ENCODE measurements at regions not wholly inside any gene's neighbourhood (a gene's known extent, or its start where the extent isn't known, plus 50 kb on each side); places are given as distances from the start of the nearest gene placed in this dataset.

DNA sequence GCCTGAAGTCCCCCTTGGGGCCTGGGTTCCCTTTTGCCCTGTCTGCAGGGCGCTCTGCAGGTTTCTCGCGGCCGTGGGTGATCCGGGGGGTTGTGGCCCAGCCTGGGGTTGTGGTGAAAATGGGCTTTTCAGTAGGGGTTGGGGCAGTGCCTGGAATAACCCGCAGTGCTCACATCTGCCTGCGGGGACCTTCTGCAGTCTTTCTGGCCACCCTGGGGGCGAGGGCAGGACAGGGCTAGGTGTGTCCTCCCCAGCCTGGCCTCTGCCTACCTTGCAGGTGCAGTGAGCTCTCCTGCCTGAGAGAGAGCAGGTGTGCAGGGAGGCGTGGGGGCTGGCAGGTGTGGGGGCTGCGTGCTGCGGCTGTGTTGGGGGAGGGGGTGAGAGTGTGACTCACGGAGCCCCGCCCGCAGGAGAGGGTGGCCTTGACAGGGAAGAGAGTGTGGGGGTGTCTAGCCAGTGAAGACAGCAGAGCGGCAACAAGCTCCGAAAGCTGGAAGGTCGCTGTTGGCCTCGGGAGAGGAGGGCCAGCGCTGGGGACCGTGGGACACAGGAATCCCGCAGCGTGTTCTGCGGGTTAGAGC lies 131.4 kb downstream of the MRPL36 start:
- Histone ChIP-seq H3K4me1 (peaks cover 18% of the 10 kb centered on the region), H3K9me3 (no peaks in the 10 kb centered on the region), H3K4me3 (peak overlapping the region in 1 of 2 donors; percentile 41), H3K27me3 (no peaks in the 10 kb centered on the region), H3K27ac (no peak overlapping the region), H3K36me3 (no peaks in the 10 kb centered on the region)
- TF ChIP-seq, protein P1, sequence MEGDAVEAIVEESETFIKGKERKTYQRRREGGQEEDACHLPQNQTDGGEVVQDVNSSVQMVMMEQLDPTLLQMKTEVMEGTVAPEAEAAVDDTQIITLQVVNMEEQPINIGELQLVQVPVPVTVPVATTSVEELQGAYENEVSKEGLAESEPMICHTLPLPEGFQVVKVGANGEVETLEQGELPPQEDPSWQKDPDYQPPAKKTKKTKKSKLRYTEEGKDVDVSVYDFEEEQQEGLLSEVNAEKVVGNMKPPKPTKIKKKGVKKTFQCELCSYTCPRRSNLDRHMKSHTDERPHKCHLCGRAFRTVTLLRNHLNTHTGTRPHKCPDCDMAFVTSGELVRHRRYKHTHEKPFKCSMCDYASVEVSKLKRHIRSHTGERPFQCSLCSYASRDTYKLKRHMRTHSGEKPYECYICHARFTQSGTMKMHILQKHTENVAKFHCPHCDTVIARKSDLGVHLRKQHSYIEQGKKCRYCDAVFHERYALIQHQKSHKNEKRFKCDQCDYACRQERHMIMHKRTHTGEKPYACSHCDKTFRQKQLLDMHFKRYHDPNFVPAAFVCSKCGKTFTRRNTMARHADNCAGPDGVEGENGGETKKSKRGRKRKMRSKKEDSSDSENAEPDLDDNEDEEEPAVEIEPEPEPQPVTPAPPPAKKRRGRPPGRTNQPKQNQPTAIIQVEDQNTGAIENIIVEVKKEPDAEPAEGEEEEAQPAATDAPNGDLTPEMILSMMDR (IDR thresholded peaks at IDR 0.05) = no peak
- TF ChIP-seq POLR2A (IDR thresholded peaks at IDR 0.05) = no peak
- TF ChIP-seq POLR2AphosphoS5 (IDR thresholded peaks at IDR 0.05; ENCODE audit: insufficient read depth in 1 of 2, low read depth in 1 of 2) = no peak
- DNase-seq (ENCODE audit: extremely low spot score in 2 of 2) = peak in 1 of 2 donors; percentile 75
- intact Hi-C loops (cut with DNase I) = no loop called here

DNA sequence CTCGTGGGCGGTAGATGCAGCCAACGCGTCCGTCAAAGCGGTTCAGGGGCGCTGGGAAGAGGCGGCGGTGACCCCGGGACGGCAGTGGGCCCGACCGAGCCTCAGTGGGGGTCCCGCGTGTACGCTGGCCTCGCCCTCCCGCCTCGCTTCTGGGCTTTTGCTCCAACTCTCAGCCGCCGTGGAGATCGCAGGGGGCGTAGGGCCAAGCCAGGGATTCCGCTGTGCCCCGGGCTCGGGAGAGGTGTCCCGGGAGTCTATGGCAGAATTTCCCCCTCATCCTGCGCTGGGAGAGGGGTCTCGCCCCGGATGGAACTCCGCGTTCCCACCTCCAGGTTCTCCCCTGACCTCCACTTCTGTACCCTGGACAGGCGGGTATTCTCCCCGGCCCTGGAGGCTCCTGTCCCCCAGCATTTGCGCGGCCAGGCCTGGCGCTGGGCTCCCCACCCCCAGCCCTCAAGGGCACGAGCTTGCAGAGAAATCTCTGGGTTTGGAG lies 131.9 kb downstream of the MRPL36 start:
- no peak overlapping the region for H3K27ac ChIP-seq
- no peak for DNase-seq (ENCODE audit: extremely low spot score in 2 of 2)
- intact Hi-C loops (cut with DNase I) = no loop called here
- H3K4me3 ChIP-seq = peak overlapping the region; percentile 25 to 41
- H3K36me3 ChIP-seq = no peaks in the 10 kb centered on the region
- no peaks in the 10 kb centered on the region for H3K9me3 ChIP-seq
- peaks cover 18% of the 10 kb centered on the region for H3K4me1 ChIP-seq
- TF ChIP-seq POLR2AphosphoS5 (IDR thresholded peaks at IDR 0.05; ENCODE audit: insufficient read depth in 1 of 2, low read depth in 1 of 2) = no peak
- TF ChIP-seq, protein P1 (IDR thresholded peaks at IDR 0.05) = no peak
- no peak for TF ChIP-seq POLR2A (IDR thresholded peaks at IDR 0.05)
- no peaks in the 10 kb centered on the region for H3K27me3 ChIP-seq

DNA sequence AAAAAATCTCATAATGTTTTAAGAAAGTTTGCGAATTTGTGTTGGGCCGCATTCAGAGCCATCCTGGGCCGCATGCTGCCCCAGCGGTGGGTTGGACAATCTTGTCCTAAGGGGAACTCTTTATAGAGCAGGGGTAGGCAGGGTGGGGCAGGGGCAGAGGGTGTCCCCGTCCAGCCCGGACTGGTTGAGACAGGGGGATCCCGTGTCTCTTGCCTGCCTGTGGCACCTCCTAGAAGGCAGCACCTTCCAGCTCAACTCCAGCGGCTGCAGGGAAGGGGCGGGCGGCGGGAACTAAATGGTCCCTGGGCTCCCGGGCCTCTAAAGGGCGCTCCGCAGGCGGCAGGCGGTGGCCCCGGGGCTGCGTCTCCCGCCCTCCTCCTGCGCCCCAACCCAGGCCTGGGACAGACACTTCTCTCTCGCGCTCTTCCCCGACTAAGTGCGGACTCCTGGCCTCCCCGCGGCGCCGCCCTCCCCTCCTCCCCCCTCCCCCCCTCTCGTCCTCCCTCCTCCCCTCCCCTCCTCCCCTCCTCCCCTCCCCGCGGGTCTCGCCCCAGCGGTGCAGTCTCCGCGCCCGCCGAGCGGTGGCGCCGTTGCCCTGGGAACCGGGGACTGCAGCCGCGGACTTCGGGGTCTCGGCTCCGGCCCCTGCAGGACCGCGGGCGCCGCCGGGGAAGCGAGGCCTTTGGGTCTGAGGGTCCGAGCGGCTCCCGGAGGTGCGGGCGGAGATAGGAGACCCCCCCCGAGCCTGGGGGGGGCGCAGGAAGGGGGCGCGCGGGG lies 132.6 kb downstream of the MRPL36 start:
- Histone ChIP-seq H3K36me3 (no peaks in the 10 kb centered on the region), H3K4me1 (peaks cover 18% of the 10 kb centered on the region), H3K27me3 (no peaks in the 10 kb centered on the region), H3K9me3 (no peaks in the 10 kb centered on the region), H3K4me3 (peak overlapping the region; percentile 28 to 41), H3K27ac (no peak overlapping the region)
- intact Hi-C loops (cut with DNase I) = no loop called here
- DNase-seq (ENCODE audit: extremely low spot score in 2 of 2) = no peak
- TF ChIP-seq POLR2AphosphoS5 (IDR thresholded peaks at IDR 0.05; ENCODE audit: insufficient read depth in 1 of 2, low read depth in 1 of 2) (no peak), POLR2A (IDR thresholded peaks at IDR 0.05) (no peak)
- TF ChIP-seq, protein P1 (IDR thresholded peaks at IDR 0.05) = no peak

DNA sequence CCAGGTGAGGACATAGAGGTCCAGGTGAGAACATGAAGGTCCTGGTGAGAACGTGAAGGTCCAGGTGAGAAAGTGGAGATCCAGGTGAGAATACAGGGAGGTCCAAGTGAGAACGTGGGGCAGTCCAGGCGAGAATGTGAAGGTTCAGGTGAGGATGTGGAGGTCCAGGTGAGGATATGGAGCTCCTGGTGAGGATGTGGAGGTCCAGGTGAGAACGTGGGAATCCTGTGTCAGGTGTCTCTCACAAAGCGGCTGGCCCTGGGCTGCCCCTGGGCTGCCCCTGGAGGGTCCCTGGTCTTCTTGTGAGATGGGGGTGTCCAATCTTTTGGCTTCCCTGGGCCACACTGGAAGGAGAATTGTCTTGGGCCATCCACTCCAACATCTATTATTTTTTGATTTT lies 133.4 kb downstream of the MRPL36 start:
- Histone ChIP-seq H3K27me3 (no peaks in the 10 kb centered on the region), H3K9me3 (no peaks in the 10 kb centered on the region), H3K4me1 (peaks cover 18% of the 10 kb centered on the region), H3K27ac (no peak overlapping the region), H3K36me3 (no peaks in the 10 kb centered on the region), H3K4me3 (no peak overlapping the region)
- DNase-seq (ENCODE audit: extremely low spot score in 2 of 2) = no peak
- TF ChIP-seq, protein P1 (IDR thresholded peaks at IDR 0.05) = no peak
- TF ChIP-seq POLR2AphosphoS5 (IDR thresholded peaks at IDR 0.05; ENCODE audit: insufficient read depth in 1 of 2, low read depth in 1 of 2) = no peak
- intact Hi-C loops (cut with DNase I) = no loop called here

DNA sequence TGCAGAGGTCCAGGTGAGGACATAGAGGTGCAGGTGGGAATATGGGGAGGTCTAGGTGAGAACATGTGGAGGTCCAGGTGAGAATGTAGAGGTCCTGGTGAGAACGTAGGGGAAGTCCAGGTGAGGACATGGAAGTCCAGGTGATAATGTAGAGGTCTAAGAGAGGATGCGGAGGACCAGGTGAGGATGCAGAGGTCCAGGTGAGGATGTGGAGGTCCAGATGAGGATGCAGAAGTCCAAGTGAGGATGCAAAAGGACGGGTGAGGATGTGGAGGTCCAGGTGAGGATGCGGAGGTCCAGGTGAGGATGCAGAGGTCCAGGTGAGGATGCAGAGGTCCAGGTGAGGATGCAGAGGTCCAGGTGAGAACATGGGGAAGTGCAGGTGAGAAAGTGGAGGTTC lies 133.8 kb downstream of the MRPL36 start:
- H3K4me1 ChIP-seq = peaks cover 18% of the 10 kb centered on the region
- no peaks in the 10 kb centered on the region for H3K36me3 ChIP-seq
- H3K4me3 ChIP-seq = no peak overlapping the region
- no peaks in the 10 kb centered on the region for H3K27me3 ChIP-seq
- intact Hi-C loops (cut with DNase I) = no loop called here
- H3K9me3 ChIP-seq = no peaks in the 10 kb centered on the region
- peak in 1 of 2 donors; percentile 79 for DNase-seq (ENCODE audit: extremely low spot score in 2 of 2)
- no peak overlapping the region for H3K27ac ChIP-seq
- TF ChIP-seq, protein P1 (IDR thresholded peaks at IDR 0.05) = no peak
- no peak for TF ChIP-seq POLR2AphosphoS5 (IDR thresholded peaks at IDR 0.05; ENCODE audit: insufficient read depth in 1 of 2, low read depth in 1 of 2)
- no peak for TF ChIP-seq POLR2A (IDR thresholded peaks at IDR 0.05)
